Activated T-cell treated with anti-CD3 and anti-CD28 coated beads, Interleukin-2, amount 50 U/mL, for 4 hours (primary cell): ENCODE measurements at regions not wholly inside any gene's neighbourhood (a gene's known extent, or its start where the extent isn't known, plus 50 kb on each side); places are given as distances from the start of the nearest gene placed in this dataset.

ENCODE experiments used
- ATAC-seq, 2 donors: fragments of 200-7000 bp; cut with Tn5 transposase; one replicate each; pipeline ENCODE4 v1.10.0; 2021
- DNase-seq: peaks from one replicate; pipeline ENCODE4 v3.0.0-alpha.2; 2020
- H3K27me3 Mint-ChIP-seq: one replicate; pipeline ENCODE4 v1.8.0; 2021; ENCODE audit warnings: low read depth, mixed read lengths
- H3K36me3 Mint-ChIP-seq: one replicate; pipeline ENCODE4 v1.8.0; 2022; ENCODE audit warnings: mixed read lengths; ENCODE audit not compliant: insufficient read depth
- H3K4me1 Mint-ChIP-seq: one replicate; pipeline ENCODE4 v1.8.0; 2021; ENCODE audit warnings: low read depth, mixed read lengths
- H3K4me3 Mint-ChIP-seq: one replicate; pipeline ENCODE4 v1.8.0; 2021; ENCODE audit warnings: mild to moderate bottlenecking, moderate library complexity, mixed read lengths
- H3K9me3 Mint-ChIP-seq: one replicate; pipeline ENCODE4 v1.8.0; 2021; ENCODE audit warnings: mixed read lengths

DNA sequence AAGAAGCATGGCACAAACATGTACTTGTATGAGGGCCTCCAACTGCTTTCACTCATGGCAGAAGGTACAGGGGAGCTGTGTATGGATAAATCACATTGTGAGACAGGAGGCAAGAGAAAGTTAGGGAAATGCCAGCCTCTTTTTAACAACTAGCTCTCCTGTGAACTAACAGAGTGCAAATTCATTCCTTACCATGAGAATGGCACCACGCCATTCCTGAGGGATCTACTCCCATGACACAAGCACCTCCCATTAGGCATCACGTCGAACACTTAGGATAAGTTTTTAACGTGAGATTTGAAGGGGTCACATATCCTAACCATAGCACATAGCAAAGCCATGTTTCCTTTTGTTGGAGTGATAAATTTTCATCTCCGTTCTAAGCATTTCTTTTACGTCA lies 747.2 kb upstream of the CHD1 start:
- no peak overlapping the region for H3K4me3 Mint-ChIP-seq
- H3K36me3 Mint-ChIP-seq = no peaks in the 10 kb centered on the region
- no peaks in the 10 kb centered on the region for H3K27me3 Mint-ChIP-seq
- peaks cover 8% of the 10 kb centered on the region for H3K9me3 Mint-ChIP-seq
- no peak for ATAC-seq
- DNase-seq = no peak
- H3K4me1 Mint-ChIP-seq = no peaks in the 10 kb centered on the region

DNA sequence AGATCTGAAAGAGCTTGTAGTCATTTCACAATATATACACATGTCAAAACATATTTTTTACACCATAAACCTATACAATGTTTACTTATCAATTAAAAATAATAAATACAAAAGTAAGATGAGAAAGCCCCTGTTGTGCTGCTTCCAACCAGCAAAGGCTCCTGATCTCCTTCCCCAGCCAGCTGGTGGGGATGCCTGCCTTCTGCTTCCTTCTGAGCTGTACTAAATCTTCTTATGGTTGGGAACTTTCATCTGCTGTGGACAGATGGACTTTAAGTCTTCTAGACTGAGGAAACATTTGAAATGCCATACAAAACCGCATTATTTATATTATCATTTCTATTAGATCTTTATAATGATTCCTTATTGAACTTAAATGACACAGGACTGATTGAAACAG lies 745.3 kb upstream of the CHD1 start:
- ATAC-seq (no peak), DNase-seq (no peak)
- no peaks in the 10 kb centered on the region for H3K27me3 Mint-ChIP-seq
- no peaks in the 10 kb centered on the region for H3K36me3 Mint-ChIP-seq
- no peak overlapping the region for H3K4me3 Mint-ChIP-seq
- no peaks in the 10 kb centered on the region for H3K4me1 Mint-ChIP-seq
- H3K9me3 Mint-ChIP-seq = peaks cover 5% of the 10 kb centered on the region

DNA sequence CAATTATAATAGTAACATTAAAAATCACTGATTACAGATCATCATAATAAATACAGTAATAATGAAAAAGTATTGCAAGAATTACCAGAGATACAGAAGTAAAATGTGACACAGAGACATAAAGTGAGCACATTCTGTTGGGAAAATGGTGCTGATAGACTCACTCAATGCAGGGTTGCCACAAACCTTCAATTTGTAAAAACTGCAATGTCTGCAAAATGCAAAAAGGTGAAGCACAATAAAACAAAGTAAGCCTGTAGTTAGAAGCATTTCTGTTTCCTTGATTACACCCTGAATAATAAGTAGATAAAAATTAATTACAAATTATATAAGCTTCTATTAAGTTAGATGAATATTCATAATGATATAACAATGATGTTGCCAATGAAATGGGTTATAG lies 736.2 kb upstream of the CHD1 start:
- ATAC-seq = no peak

DNA sequence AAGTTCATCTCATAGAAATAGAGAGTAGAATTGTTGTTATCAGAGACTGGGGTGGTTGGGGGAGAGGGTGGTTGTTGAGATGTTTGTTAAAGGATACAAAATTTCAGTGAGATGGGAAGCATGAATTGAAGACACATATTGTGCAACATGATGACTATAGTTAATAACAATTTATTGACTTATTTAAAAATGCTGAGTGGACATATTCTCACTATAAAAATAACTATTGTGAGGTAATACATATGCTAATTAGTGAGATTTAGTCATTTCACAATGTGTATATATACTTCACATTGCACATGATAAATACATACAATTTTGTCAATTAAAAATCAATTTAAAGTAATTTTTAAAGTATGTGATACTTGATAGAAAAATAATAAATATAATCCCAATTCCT lies 722.5 kb upstream of the CHD1 start:
- H3K4me1 Mint-ChIP-seq = no peaks in the 10 kb centered on the region
- H3K27me3 Mint-ChIP-seq = no peaks in the 10 kb centered on the region
- no peaks in the 10 kb centered on the region for H3K36me3 Mint-ChIP-seq
- no peaks in the 10 kb centered on the region for H3K9me3 Mint-ChIP-seq
- no peak for DNase-seq
- no peak overlapping the region for H3K4me3 Mint-ChIP-seq
- no peak for ATAC-seq

More for the DNA sequence above, 736.2 kb upstream of the CHD1 start:
- H3K36me3 Mint-ChIP-seq = no peaks in the 10 kb centered on the region
- no peaks in the 10 kb centered on the region for H3K27me3 Mint-ChIP-seq
- no peak overlapping the region for H3K4me3 Mint-ChIP-seq
- DNase-seq = no peak
- H3K4me1 Mint-ChIP-seq = no peaks in the 10 kb centered on the region
- peaks cover 5% of the 10 kb centered on the region for H3K9me3 Mint-ChIP-seq

DNA sequence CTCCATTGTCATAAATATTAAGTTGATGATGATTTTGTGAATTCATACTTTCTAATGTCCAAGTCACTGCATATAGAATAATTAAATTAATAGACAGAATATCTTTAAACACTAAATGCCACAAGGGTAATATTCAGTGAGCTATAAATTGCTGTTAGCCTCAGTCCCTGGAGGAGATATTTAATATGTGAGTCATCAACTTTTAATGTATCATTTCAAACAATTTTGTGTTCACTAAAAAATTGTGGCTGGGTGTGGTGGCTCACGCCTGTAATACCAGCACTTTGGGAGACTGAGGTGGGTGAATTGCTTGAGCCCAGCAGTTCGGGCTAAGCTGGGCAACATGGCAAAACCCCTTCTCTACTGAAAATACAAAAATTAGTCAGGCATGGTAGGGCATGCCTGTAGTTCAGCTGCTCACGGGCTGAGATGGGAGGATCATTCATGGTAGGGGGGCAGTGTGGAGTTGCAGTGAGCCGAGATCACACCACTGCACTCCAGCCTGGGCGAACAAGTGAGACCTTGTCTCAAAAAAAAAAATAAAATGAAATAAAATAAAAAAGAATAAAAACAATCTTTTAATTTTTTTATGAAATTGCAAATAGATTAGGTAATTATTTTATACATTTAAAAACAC lies 717.3 kb upstream of the CHD1 start:
- DNase-seq (no peak), ATAC-seq (no peak)
- H3K4me1 Mint-ChIP-seq = no peaks in the 10 kb centered on the region
- no peaks in the 10 kb centered on the region for H3K9me3 Mint-ChIP-seq
- no peaks in the 10 kb centered on the region for H3K36me3 Mint-ChIP-seq
- no peaks in the 10 kb centered on the region for H3K27me3 Mint-ChIP-seq
- no peak overlapping the region for H3K4me3 Mint-ChIP-seq

DNA sequence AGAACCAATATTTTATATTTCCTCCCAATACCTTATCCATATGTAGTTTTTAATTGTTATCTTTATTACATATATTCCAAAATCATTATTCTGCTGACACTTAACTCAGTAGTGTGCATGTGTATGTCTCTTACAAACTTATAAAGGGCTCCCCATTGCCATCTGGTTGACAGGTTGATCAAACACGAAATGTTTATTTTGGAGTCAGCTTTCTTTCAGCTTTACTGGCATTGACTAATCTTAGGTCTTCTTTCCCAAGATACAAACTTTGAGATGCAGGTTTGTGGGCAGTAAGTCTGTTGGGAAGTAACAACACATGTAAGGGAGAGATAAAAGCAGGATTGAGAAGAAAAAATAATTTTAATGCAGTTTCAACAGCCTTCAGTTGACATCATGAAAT lies 716.0 kb upstream of the CHD1 start:
- no peaks in the 10 kb centered on the region for H3K9me3 Mint-ChIP-seq
- ATAC-seq = no peak

DNA sequence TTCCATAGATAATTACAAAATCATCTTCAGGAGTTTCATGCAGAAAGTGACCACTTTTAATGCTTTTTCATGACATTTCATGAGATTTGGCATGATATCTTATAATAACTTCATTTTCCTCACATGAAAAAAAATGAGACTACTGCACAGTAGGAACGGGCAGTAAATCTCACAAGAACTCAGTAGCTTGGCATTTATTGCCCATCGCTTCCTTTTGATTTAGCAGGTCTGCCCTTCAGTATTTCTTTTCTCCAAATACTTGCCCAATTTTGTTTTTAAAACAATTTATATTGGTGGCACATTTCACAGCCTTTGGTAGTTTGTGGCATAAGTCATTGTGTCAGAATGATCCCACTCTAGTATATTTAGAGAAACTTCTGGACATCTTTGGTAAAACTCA lies 711.8 kb upstream of the CHD1 start:
- Mint-ChIP-seq H3K27me3 (no peaks in the 10 kb centered on the region), H3K36me3 (no peaks in the 10 kb centered on the region), H3K4me1 (no peaks in the 10 kb centered on the region), H3K4me3 (no peak overlapping the region), H3K9me3 (no peaks in the 10 kb centered on the region)
- DNase-seq = no peak
- ATAC-seq = no peak

More for the DNA sequence above, 716.0 kb upstream of the CHD1 start:
- DNase-seq = no peak
- Mint-ChIP-seq H3K36me3 (no peaks in the 10 kb centered on the region), H3K4me3 (no peak overlapping the region), H3K27me3 (no peaks in the 10 kb centered on the region), H3K4me1 (no peaks in the 10 kb centered on the region)

DNA sequence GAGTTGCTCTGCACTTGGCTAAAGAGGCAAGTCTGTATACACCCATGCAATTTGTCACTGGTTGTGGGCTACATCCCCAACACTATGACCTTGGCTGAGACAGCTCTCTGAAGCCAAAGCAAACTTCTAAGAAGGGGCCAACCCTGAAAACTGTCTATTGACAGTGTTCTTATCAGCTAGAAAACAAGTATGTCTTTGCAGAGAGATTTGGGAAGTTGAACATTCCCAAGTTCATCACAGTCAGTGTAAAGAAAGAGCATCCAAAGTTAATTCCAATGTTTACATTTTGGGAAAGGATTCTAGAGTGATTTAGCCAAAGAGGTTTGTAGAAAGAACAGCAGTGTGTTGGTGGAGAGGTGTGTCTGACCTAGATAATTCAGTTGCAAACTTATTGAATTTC lies 711.1 kb upstream of the CHD1 start:
- no peak for DNase-seq
- Mint-ChIP-seq H3K9me3 (peaks cover under 1% of the 10 kb centered on the region), H3K27me3 (no peaks in the 10 kb centered on the region), H3K36me3 (no peaks in the 10 kb centered on the region), H3K4me1 (no peaks in the 10 kb centered on the region), H3K4me3 (no peak overlapping the region)
- no peak for ATAC-seq

DNA sequence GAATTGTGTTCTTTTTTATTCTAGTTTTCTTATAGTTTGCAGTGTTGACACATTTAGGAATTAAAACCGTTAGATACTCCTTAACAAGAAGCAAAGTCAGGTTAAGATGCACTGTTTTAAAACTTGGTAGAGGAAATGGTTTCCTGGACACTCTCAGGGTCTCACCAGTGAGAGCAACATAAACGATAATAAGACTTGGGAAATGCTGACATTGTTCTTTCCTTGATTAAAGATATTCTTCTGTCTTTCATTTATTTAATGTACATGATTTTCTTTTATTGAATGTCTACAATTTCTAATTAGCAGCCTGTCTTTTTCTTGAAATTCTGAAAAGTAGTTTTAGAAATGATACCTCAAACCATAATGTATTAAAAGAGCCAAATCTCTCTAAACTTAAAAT lies 707.9 kb upstream of the CHD1 start:
- H3K4me3 Mint-ChIP-seq = no peak overlapping the region
- peaks cover 10% of the 10 kb centered on the region for H3K9me3 Mint-ChIP-seq
- ATAC-seq (no peak), DNase-seq (no peak)
- no peaks in the 10 kb centered on the region for H3K27me3 Mint-ChIP-seq
- no peaks in the 10 kb centered on the region for H3K36me3 Mint-ChIP-seq
- H3K4me1 Mint-ChIP-seq = no peaks in the 10 kb centered on the region

DNA sequence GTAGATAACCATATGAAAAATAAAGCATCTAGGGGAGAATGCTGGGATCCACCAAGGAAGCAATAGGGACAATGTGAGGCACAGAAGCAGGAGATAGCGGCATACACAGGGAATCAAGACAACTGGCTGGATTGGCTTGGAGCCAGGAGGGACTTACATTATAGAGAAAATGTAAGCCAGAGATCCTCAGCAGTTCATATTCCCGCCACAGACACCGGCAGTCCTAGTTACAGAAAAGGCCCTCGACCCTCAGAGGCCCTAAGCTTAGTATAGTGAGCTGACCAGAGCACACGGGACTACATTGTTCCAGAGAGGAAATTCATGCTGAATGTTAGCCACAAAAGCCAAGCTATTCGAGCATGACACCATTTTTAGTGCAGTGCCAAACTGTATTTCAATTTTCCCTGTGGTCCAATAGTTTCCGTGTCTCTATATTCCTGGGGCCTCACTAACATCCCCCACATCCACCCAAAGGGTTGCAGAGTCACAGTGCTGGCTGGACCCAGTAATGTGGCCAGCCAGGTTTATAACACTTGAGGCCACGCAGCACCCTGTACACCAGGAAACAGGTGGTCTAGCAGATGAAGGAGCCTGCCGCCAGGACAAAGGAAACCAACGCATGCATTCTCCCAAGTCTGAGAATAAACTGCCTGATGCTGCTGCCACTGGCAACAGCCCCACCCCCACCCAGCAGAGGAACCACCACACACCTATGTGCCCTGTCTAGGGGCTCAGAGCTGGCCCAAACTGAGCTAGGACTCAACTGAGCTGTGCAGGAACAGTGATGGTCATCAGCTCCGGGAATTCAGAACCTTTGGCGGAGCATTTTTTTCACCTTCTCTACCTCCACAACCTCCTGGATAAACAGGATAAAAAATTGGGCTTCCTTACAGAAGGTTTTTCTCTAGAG lies 693.2 kb upstream of the CHD1 start:
- H3K4me3 Mint-ChIP-seq = no peak overlapping the region
- H3K36me3 Mint-ChIP-seq = no peaks in the 10 kb centered on the region
- H3K4me1 Mint-ChIP-seq = no peaks in the 10 kb centered on the region
- H3K27me3 Mint-ChIP-seq = no peaks in the 10 kb centered on the region
- peaks cover 7% of the 10 kb centered on the region for H3K9me3 Mint-ChIP-seq
- DNase-seq = no peak
- ATAC-seq = peak in 1 of 2 donors; percentile 27

DNA sequence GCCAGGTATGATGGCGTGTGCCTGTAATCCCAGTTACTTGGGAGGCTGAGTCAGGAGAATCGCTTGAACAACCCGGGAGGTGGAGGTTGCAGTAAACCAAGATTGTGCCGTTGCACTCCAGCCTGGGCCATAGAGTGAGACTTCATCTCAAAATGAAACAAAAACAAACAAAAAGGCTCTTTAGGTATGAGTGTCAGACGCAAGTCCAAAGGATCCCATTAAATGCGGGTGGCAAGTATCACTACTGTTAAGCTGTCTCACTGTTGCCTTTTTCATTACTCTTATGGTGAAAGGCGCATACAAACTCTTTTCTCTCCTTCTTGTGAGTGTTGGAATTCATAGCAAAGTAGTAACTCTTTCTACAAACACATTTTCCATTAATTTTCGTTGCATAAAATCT lies 688.5 kb upstream of the CHD1 start:
- no peaks in the 10 kb centered on the region for H3K4me1 Mint-ChIP-seq
- no peaks in the 10 kb centered on the region for H3K27me3 Mint-ChIP-seq
- H3K4me3 Mint-ChIP-seq = no peak overlapping the region
- H3K36me3 Mint-ChIP-seq = no peaks in the 10 kb centered on the region
- H3K9me3 Mint-ChIP-seq = peaks cover 6% of the 10 kb centered on the region
- DNase-seq = no peak
- ATAC-seq = no peak

DNA sequence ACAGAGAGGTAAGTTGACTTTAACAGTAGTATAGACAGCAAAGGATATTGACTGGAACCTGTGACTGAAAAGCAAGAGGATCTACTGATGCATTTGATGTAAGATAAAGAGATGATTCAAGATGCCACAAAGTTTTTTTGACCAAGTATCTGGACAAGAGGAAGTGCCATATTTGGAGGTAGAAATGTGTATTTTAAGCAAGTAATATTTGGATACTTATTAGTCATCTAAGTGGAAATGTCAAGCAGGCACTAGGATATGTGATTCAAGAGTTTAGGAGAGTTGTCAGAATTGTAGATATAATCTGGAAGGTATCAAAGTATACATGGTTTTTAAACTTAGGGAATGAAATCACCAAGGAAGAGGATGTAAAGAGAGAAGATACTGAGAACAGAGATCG lies 686.1 kb upstream of the CHD1 start:
- ATAC-seq (no peak), DNase-seq (no peak)
- H3K36me3 Mint-ChIP-seq = no peaks in the 10 kb centered on the region
- peaks cover 6% of the 10 kb centered on the region for H3K9me3 Mint-ChIP-seq
- no peaks in the 10 kb centered on the region for H3K27me3 Mint-ChIP-seq
- no peaks in the 10 kb centered on the region for H3K4me1 Mint-ChIP-seq
- H3K4me3 Mint-ChIP-seq = no peak overlapping the region

DNA sequence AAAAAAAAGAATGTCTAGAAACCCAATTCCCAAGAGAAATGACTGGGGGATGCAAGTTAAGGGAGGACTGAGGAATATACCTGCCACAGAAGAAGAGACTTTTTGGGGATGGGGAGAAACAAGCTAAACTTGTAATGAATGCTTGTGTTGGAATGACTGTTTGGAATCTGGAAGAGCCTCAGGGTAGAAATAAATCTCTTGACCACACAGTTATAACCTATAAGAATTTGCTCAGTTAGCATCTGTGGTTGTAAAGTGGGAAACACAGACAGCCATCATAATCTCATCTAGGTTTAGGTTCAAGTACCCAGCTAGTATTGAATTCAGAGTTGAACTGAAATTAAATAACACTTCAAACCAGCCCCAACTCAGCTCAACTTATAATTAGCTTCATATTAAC lies 678.3 kb upstream of the CHD1 start:
- H3K4me3 Mint-ChIP-seq = no peak overlapping the region

DNA sequence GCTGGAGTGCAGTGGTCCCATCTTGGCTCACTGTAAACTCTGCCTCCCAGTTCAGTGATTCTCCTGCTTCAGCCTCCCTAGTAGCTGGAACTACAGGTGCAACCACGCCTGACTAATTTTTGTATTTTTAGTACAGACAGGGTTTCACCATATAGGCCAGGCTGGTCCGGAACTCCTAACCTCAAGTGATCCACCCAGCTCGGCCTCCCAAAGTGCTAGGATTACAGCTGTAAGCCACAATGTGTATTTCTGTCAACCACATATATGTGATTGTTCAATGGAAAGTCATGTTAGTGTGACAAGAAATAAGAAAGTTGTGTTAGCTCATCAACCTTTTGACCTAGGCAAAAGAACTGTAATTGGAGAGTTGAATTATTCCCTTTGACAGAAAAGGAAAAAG lies 677.1 kb upstream of the CHD1 start:
- H3K36me3 Mint-ChIP-seq = no peaks in the 10 kb centered on the region
- H3K4me1 Mint-ChIP-seq = no peaks in the 10 kb centered on the region
- ATAC-seq = no peak
- H3K9me3 Mint-ChIP-seq = no peaks in the 10 kb centered on the region
- H3K27me3 Mint-ChIP-seq = no peaks in the 10 kb centered on the region
- H3K4me3 Mint-ChIP-seq = no peak overlapping the region
- DNase-seq = no peak

More for the DNA sequence above, 678.3 kb upstream of the CHD1 start:
- Mint-ChIP-seq H3K27me3 (no peaks in the 10 kb centered on the region), H3K36me3 (no peaks in the 10 kb centered on the region), H3K4me1 (no peaks in the 10 kb centered on the region), H3K9me3 (no peaks in the 10 kb centered on the region)
- ATAC-seq (no peak), DNase-seq (no peak)

DNA sequence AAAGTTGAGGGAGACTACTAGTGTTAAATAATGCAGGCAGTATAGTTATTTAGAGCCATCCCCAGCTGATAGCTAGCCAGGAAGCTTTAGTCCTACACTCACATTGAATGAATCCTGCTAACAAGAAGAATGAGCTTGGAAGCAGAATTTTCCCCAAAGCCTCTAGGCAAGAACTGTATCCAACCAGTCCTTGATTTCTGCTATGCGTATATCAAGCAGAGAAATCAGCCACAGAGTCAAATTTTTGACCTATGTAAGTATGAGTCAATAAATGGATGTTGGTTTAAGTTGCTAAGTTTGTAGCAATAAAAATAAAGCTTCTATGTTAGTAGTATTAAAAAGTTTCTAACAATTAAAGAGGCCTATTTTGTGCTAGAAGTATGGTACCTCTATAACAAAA lies 672.1 kb upstream of the CHD1 start:
- no peaks in the 10 kb centered on the region for H3K36me3 Mint-ChIP-seq
- ATAC-seq (no peak), DNase-seq (no peak)
- H3K9me3 Mint-ChIP-seq = no peaks in the 10 kb centered on the region
- no peak overlapping the region for H3K4me3 Mint-ChIP-seq
- H3K27me3 Mint-ChIP-seq = no peaks in the 10 kb centered on the region
- H3K4me1 Mint-ChIP-seq = no peaks in the 10 kb centered on the region
